Globus pallidus (tissue), 1 donor: ENCODE measurements at regions not wholly inside any gene's neighbourhood (a gene's known extent, or its start where the extent isn't known, plus 50 kb on each side); places are given as distances from the start of the nearest gene placed in this dataset.

ENCODE experiments used
- DNase-seq: peaks from one replicate; pipeline ENCODE4 v3.0.0-alpha.2; 2015; ENCODE audit warnings: low spot score

GRCh38 chr5:167233507-167234220, 1057.8 kb upstream of the WWC1 start:
- DNase-seq: no peak

DNA sequence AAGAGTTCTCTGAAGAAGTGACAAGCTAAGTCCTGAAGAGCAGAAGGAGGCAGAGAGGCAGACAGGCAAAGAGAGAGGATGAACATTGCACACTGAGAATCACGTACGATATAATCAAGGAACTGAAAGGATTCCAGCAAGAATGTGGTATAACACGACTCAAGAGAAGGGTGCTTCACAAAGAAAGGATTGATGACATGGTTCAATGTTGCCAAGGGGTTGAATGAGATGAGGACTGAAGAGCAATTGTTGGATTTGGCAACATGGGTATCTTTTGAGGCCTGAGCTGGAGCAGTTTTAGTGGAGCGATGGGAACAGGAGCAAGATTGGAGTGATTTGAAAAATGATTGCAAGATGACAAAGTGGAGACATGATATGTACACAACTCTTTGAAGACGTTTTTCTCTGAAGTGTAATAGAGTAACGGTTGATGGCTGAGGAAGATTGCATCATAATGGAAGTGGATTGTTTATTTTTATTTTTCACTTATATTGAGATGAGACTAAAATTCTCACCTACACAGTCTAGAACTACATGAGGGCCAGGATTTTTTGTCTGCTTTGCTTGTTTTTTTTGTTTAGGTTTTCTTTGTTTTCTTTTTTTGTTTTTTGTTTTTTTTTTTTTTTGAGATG, 1049.9 kb upstream of the WWC1 start:
- no peak for DNase-seq

- no peak for DNase-seq
Measured at GRCh38 chr5:167242701-167243100, 1048.7 kb upstream of the WWC1 start.

DNA sequence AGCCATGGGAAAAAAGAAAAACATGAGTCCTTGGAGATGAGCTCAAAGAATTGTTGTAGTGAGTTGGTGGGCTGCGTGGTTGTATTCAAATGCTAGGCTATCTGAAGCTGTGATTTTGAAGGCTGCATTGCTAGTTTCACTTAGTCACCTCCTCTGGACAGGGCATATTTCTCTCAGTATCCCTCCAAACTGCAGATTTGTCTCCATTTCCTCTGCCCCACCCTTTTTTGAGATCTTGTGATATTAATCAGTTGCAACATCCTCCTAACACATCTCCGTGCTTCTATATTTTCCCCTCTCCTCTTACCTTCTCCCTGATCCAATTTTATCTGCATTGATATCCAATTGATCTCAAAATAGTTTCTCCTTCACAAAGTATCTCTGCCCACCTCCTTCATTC, 1048.0 kb upstream of the WWC1 start:
- no peak for DNase-seq

DNA sequence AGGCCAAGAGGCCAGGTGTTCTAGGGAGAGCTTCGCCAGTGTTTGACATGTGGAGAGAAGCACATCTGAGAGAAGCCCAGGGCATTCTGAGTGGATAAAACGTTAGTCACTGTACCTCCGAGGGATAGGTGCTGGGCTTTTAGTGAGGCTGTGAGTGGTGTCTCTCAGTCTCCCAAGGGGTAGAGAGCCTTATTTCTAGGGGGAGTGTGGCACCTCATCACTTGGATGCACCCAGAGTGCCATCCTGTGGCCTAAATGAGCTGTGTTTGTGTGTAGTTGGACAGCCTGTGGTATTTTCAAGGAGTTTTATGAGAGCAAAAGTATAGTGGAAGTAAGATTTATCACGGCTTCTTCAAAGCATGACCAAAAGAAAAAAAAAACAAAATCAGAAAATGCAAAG, 1046.9 kb upstream of the WWC1 start:
- no peak for DNase-seq

GRCh38 chr5:167245868-167246267, 1045.6 kb upstream of the WWC1 start:
- no peak for DNase-seq

DNA sequence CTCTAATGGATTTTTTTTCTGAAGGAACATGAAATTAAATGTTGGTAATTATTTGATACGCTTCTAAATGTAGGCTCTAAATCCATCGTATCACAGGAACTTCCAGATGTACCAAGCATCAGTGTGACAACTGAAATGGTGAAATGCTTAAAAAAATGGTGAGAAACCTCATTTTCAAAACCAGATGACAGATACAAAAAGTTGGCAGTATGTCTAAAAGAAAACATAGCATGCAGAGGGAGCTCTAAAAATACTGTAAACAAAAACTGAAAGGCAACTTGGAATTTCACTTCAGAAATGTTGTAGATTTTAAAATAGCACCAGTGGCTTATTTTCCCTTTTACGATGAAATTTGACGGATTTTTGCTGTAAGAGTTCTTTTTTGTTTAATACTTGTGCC, 1043.6 kb upstream of the WWC1 start:
- no peak for DNase-seq

GRCh38 chr5:167248257-167248656, 1043.2 kb upstream of the WWC1 start:
- DNase-seq: no peak

- no peak for DNase-seq
Measured at GRCh38 chr5:167250996-167251395, 1040.4 kb upstream of the WWC1 start.

DNA sequence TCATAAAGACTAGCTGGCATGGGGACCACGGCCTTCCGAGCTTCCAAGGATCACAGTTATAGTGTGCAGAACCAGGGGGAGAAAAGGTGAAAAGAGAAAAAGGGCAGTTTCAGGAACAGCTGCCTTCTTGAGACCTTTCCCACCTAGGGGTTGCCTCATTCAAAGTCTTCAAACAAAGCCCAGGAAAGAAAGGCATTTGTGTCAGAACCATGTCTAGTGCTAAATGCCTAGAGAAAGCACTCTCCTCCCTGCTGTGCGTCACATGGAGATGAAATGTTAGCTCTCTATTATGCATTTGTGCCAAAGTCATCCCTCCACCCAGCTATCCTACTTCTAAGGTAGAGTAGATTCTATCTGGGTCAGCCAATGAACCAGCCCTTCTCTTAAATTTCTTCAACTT, 1037.3 kb upstream of the WWC1 start:
- DNase-seq: no peak

DNA sequence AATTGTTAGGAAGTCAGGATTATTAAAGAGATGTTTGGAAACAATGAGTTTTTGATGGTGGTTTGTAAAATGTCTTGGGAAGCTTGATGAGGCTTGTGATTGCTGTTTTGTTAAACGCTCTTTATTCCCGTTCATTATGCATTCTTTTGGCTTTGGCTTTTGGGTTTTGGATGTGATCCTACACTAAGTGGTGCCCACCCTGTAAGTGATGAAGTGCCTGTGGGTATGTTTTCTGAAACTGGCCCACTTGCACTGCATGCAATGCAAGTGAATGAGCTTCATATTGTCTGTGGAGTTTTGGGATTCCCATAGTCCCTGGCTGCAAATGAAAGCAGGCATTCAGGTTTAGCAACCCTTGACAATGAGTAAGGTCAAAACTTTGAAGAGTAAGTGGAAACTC, 1035.5 kb upstream of the WWC1 start:
- peak; percentile 56 for DNase-seq

DNA sequence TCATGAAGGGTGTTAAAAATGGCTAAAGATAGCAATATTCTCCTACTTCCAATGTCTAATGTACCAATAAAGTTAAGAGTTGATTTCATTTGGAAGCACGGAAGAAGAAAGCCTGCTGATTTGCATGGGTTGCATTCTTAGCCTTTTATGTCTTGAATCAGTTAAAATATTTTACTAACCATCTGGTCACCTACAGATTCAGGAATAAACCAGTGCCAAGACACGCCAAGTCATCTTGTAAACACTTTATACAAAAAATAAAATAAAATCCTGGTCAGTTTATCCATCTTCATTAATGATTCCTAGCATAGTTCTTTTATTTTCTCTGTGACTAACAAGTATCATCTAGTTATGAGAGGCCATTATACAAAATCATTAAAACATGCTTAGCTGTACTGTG, 1031.6 kb upstream of the WWC1 start:
- no peak for DNase-seq

DNA sequence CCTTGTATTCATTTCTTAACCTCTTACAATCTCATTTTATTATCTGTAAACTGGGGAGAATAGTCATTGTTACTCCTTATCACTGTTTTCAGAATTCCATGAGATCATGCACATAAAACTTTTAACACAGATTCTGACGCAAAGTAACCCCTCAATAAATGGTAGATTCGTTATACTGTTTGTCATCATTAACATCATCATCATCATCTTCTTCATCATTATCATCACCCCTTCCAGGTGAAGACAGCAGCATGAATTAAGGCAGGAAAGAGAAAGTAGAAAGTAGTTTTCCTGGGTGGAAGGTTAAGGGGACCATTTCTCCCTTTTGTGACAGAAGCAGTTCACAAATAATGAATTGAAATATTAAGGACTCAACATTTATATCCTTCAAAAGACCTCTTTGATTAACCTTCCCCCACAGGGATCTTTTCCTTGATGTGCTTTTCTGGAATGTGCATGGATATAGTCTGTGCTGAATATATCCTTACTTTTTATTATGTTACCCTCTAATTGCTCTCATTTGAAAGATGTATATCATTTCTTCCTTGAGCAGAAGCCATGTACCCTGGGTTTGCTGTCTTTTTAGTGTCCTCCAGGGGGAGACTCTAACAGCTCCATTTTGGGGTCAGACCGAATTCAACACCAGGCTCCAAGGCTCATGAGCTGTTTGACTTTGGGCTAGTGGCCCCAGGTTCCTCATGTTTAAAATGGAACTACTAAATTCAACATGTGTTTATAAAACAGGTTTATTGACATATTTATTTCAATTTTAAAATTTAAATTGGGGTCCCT, 1029.9 kb upstream of the WWC1 start:
- no peak for DNase-seq

GRCh38 chr5:167263185-167263584, 1028.3 kb upstream of the WWC1 start:
- no peak for DNase-seq

DNA sequence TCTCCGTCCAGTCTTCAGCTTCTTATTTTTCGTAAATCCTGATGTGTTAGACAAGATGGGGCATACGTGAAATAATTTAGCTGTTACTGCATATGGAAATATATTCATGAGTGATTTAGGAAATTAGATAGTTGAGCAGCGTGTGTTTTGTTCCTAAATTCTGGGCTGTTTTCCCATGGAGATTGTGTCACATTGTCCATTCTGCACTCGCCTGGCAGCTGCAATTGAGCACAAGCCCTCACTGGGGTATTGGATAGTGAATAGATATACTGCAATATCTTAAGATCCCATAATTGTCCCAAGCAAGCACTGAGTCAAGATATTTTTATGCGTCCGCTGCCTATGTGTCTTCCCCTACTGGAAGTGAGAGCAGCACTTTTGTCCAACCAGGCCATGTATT, 1027.1 kb upstream of the WWC1 start:
- no peak for DNase-seq

GRCh38 chr5:167268337-167268736, 1023.1 kb upstream of the WWC1 start:
- DNase-seq: no peak

- DNase-seq: no peak
Measured at GRCh38 chr5:167269146-167269545, 1022.3 kb upstream of the WWC1 start.

DNA sequence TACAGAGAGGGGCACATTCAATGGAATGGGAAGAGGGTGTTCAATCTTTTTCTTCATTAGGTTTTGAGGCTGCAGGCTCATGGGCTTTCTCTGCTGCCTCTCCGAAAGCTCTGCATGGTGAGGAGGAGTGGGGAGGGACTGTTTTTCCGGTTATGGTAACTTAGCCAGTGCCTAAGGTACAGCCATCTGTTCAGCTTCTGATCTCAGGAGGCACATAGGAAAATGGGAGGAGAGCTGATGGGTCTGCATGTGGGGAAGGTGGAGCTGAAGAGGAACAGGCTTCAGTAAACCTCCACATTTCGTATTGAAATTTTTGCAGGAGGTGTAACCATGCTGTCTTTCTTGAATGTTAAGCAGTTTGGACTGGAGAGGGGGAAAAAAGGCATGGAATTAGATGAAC, 1020.4 kb upstream of the WWC1 start:
- DNase-seq: no peak

GRCh38 chr5:167271511-167271910, 1019.9 kb upstream of the WWC1 start:
- DNase-seq: no peak

- DNase-seq: no peak
Measured at GRCh38 chr5:167280111-167280510, 1011.3 kb upstream of the WWC1 start.

- no peak for DNase-seq
Measured at GRCh38 chr5:167281925-167282324, 1009.5 kb upstream of the WWC1 start.

DNA sequence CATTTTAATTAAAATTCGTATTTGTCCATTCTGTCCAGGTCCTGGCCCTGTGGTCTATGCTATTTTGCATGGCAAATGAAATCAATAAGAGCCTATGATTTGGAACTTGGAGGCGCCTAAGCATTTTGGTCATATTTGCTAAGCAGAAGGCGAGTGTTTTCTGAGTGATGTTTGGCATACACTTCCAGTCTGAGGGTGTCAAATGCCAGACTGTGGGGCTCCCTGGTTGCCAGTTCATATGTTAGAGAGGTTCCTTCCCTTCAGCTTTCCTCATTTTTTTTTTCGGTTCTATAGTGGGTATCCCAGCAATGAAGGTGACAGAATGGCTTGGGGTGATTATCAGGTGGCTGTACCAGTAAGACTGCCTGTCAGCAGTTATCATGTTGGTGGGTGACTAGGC, 1007.8 kb upstream of the WWC1 start:
- DNase-seq: no peak

DNA sequence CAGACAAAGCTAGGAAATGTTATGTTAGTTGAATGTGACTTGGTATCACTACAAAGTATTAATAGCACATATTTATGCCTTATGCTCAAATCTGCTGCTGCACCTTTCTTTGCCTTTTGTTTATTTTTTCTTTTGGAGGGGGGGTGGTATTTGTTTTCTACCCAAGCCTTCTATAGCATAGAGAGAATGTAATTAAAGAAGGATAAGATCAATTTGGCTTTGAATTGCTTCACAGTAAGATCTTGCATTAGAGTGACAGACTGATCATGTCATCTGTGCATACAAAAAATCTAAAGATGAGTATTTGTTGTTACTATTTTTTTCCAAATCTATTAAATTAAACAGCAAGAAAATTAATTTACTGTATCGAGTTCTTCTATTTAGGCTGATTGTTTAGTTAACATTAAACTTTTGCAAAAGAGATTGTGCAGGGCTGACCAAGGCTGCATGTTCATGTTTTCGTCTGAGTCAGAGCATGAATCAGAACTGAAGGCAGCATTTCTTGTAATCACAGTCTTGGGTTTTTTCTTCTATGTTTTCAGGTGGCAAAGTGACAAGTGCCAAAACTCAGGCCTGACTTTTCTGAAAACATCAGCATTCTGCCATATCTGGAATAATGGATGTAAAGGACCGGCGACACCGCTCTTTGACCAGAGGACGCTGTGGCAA, 1007.1 kb upstream of the WWC1 start:
- DNase-seq: no peak
